GM12891 (cell line): ENCODE measurements at regions not wholly inside any gene's neighbourhood (a gene's known extent, or its start where the extent isn't known, plus 50 kb on each side); places are given as distances from the start of the nearest gene placed in this dataset.

Source experiments
- POLR2A ChIP-seq: IDR thresholded peaks from 2 replicates; pipeline ENCODE4 v1.6.1; 2011; ENCODE audit warnings: low read depth, low read length, control low read depth
- POLR2AphosphoS5 ChIP-seq: IDR thresholded peaks from 2 replicates; pipeline ENCODE4 v1.6.1; 2011; ENCODE audit warnings: low read depth, low read length, control low read depth
- TAF1 ChIP-seq: IDR thresholded peaks from 2 replicates; pipeline ENCODE4 v1.6.1; 2011; ENCODE audit warnings: low read depth, low read length, control low read depth

GRCh38 chr6:21792177-21792576, 198.6 kb downstream of the SOX4 start:
- TF ChIP-seq POLR2AphosphoS5, result no peak
- no peak for TF ChIP-seq POLR2A
- TF ChIP-seq TAF1, result no peak
